GM18505 (cell line): ENCODE measurements at regions not wholly inside any gene's neighbourhood (a gene's known extent, or its start where the extent isn't known, plus 50 kb on each side); places are given as distances from the start of the nearest gene placed in this dataset.
"Not testable (repeated sequence)": the region's sequence is repeated elsewhere in the genome, so short reads cannot be mapped to it uniquely, and the experiment has no call there.

Source experiments
- ATAC-seq: cut with Tn5 transposase; IDR thresholded peaks from one replicate; pipeline ENCODE4 v1.9.1; 2021; ENCODE audit not compliant: unreplicated experiment
- POLR2A ChIP-seq: IDR thresholded peaks from 4 replicates; pipeline ENCODE4 v1.6.1; 2011; ENCODE audit warnings: borderline replicate concordance; ENCODE audit not compliant: insufficient read depth, insufficient read length; ENCODE audit errors: extremely low read depth

GRCh38 chr22:25475257-25476022 lies 89.0 kb upstream of the GRK3 start:
- ATAC-seq = no peak
- no peak for TF ChIP-seq POLR2A

DNA sequence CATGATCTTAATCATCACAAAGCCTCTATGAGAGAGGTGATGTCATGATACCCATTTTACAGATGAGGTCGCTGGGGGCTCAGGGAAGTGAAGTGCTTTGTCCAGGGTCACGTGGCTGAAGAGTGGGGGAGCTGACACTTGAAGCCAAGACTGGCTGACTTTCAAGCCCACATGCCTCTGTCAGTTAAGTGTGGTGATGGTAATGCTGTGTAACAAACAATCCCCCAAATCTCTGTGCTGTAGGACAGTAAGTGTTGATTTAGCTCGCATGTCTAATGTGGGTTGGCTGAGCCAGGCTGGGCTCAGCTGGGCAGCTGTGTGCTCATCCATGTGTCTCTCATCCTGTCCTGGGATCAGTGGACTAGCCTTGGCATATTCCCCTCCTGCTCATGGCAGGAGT lies 87.1 kb upstream of the GRK3 start:
- ATAC-seq = no peak
- TF ChIP-seq POLR2A = no peak

DNA sequence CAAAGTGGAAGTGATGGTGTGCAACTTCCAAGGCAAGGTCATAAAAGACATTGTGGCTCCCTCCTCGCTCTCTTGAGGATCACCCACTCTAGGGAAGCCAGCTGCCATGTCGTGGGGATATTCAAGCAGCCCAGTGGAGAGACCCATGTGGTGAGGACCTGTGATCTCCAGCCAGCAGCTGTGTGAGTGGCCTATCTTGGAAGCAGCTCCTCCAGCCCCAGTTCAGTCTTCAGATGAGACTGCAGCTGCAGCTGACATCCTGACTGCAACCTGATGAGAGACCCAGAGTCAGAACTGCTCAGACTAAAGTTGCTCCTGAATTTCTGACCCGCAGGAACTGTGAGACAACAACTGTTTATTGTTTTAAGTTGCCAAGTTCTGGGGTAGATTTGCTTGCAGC lies 86.4 kb upstream of the GRK3 start:
- TF ChIP-seq POLR2A = no peak
- no peak for ATAC-seq

DNA sequence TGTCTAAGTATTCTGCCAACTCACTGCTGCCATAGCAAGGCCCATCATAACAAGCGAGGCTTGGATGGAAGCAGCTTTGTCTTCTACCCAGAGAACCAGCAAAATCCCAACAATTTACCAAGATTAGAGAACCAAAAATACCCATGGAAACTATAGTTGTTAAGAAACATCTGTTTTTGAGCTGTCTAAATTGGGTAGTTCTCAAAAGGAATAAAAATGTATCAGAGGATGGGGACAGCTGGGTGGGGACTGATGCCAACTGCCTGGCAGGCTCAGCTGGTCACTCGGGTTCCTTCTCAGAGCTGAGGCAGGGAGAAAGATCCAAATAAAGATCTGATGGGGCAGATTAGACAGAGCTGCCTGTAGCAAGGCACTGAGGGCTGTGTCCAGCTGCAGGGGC lies 85.9 kb upstream of the GRK3 start:
- no peak for TF ChIP-seq POLR2A
- no peak for ATAC-seq

GRCh38 chr22:25480868-25481267 lies 83.6 kb upstream of the GRK3 start:
- ATAC-seq = not testable (repeated sequence)

- TF ChIP-seq POLR2A = no peak
- ATAC-seq = no peak
Measured at GRCh38 chr22:25482091-25482760, 82.2 kb upstream of the GRK3 start.

DNA sequence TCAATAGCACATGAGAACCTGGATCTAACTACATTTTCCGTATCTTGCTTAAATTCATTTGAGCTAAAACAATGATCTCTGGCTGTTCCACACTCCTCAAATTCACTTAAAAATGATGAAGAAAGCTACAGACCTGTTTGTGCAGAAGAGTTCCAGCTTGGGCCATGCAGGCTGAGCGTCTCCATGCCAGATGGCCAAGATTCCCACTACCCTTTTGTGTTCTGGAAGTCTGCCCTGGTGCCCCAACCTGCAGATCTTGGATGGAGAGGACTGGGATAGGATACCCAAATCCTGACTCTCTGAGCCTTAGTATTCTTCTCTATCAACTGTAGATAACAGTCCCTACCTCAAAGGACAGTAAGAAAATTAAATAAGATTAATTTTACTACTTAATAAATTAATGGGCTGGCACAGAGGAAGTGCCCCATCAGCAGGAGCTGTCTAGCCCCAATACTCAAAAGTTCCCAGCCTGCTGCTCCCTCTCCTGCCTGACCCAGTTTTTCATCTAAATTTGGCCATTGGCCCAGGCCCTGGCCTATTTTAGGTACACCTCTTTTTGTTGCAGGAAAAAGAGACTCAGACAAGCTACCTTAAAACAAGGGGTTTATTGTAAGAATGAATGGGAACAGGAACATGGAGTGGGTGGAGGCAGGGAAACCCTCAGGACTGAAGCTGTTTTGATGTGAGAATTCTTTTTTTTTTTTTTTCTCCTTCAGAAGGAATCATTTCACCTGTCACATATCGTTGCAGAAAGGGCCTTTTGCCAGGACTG lies 81.4 kb upstream of the GRK3 start:
- ATAC-seq = no peak
- no peak for TF ChIP-seq POLR2A

DNA sequence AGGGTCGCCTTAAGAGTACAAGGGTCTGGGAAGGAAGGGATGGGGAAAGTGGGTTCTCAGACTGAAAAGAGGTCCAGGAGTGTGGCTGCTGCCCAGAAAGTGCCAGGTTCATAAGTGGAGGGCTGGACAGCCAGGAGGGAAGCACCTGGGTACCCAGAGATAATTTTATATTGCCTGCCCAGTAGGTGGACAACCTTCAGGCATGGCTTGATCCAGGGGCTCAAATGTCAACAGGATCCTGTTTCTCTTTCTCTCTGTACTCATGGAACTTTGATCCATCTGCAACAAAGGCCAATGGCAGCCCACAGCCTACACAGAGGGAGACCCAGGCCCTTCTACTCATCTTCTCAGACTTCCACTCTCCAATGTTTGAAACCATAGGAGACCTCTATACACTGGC lies 80.5 kb upstream of the GRK3 start:
- no peak for TF ChIP-seq POLR2A
- ATAC-seq = no peak

DNA sequence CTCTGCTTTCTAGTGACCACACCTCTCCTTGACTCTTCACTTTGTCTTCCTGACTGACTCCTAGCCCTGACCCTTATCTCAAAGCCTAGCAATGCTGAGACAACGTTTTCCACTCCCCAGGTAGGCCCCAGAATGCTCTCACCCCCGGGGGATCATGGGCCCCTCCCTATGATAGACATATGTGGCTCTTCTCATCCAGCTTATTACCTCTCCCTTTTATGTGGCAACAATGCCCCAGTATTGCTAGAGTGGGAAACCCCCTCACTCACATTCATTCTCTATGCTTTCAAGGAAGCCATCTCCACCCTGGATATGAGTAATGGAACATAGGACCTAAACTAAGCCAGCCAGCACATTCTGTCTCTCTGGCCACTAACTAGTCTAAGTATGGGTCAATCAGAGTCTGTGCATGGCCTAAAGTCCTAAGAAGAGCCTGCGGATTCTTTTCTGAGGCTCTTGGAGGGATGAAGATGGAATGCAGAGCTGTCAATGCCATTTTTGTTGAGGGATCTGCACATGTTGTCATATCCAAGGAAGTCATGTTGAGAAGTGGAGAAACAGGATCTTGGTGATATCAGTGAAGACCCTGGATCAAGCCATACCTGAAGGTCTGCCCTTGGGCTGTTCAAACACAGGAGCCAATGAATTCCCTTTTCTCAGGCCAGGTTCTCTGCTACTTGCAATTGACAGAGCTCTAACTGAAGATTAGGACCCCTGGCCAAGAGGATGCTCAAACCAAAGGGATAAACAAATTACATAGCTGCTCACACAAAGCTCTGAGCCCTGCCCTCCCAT lies 79.8 kb upstream of the GRK3 start:
- TF ChIP-seq POLR2A = no peak
- no peak for ATAC-seq

DNA sequence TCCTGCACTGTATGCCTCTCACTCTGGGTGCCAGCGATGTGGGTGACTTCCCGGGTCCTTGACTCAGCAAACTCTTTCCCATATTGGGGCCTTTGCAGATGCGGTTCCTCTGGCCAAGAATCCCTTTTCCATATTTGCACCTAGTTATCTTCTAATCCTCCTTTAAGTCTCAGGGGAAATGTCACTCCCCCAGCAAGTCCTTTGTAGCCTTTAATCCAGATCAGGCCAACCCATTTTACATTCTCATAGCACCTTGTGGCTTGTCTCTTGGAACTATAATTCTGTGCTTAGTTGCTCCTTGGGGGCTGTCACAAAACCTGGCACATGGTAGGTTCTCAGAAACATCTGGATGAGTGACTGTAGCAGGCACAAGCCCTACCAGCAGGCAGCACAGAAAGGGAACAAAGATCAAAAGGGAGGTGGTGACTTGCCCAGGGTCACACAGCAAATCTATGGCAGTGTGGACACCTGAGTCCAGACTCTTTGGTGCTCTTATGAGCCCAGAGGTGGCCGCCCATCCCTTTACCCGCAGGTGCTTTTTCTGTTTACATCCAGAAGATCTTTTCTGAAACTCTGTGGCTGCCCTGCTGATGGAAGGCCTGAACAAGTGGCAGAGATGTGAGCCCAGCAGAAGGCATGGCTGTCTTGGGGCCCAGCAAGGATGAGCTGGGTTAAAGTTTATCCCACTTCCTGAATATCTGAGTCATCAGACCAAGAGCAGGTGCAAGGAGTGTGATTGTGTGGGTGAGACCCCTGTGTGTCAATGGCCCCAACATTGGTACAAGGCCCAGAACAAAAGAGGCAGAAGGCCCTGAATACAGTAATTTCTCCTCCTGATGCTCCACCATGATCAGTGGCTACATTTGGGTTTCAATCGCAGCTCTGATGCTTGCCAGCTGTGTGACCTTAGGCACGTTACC lies 78.6 kb upstream of the GRK3 start:
- ATAC-seq = no peak
- TF ChIP-seq POLR2A = no peak

- TF ChIP-seq POLR2A = no peak
- no peak for ATAC-seq
Measured at GRCh38 chr22:25487508-25487907, 77.0 kb upstream of the GRK3 start.
